ENCODE measurements at regions not wholly inside any gene's neighbourhood (a gene's known extent, or its start where the extent isn't known, plus 50 kb on each side); places are given as distances from the start of the nearest gene placed in this dataset.

GRCh38 chr5:27313549-27313948 is 275.2 kb upstream of the CDH9 start:
- no peak overlapping the region for H3K4me3 ChIP-seq (ENCODE audit: low read length in 3 of 3)
- no peak for TF ChIP-seq CTCF (IDR thresholded peaks at IDR 0.05; ENCODE audit: borderline replicate concordance, extremely low read depth, insufficient read depth)
- H3K27ac ChIP-seq (ENCODE audit: low read depth in 2 of 2, low read length in 2 of 2): no peak overlapping the region
- H3K9me3 ChIP-seq (ENCODE audit: control insufficient read depth in 2 of 3, insufficient read depth in 1 of 3, low read length in 3 of 3): no peaks in the 10 kb centered on the region
- H3K4me1 ChIP-seq (ENCODE audit: control insufficient read depth in 2 of 3, insufficient read depth in 2 of 3, low read depth in 1 of 3, low read length in 3 of 3): no peaks in the 10 kb centered on the region
- no peak for FAIRE-seq
- DNase-seq: no peak
- H3K27me3 ChIP-seq (ENCODE audit: control insufficient read depth, insufficient read depth, low read length): no peaks in the 10 kb centered on the region
- no peak overlapping the region for H3K9ac ChIP-seq (ENCODE audit: low read length in 3 of 3)
- intact Hi-C loops (cut with DNase I): no loop called here
- H3K36me3 ChIP-seq (ENCODE audit: control insufficient read depth in 2 of 3, insufficient read depth in 3 of 3, low read length in 3 of 3): no peaks in the 10 kb centered on the region

GRCh38 chr5:27312291-27312893 is 274.0 kb upstream of the CDH9 start:
- DNase-seq: no peak
- H3K27ac ChIP-seq (ENCODE audit: low read depth in 2 of 2, low read length in 2 of 2): no peak overlapping the region
- H3K4me3 ChIP-seq (ENCODE audit: low read length in 3 of 3): no peak overlapping the region
- no peaks in the 10 kb centered on the region for H3K9me3 ChIP-seq (ENCODE audit: control insufficient read depth in 2 of 3, insufficient read depth in 1 of 3, low read length in 3 of 3)
- no peak for FAIRE-seq
- intact Hi-C loops (cut with DNase I): no loop called here
- no peaks in the 10 kb centered on the region for H3K36me3 ChIP-seq (ENCODE audit: control insufficient read depth in 2 of 3, insufficient read depth in 3 of 3, low read length in 3 of 3)
- no peak overlapping the region for H3K9ac ChIP-seq (ENCODE audit: low read length in 3 of 3)
- H3K27me3 ChIP-seq (ENCODE audit: control insufficient read depth, insufficient read depth, low read length): no peaks in the 10 kb centered on the region
- no peak for TF ChIP-seq CTCF (IDR thresholded peaks at IDR 0.05; ENCODE audit: borderline replicate concordance, extremely low read depth, insufficient read depth)
- no peaks in the 10 kb centered on the region for H3K4me1 ChIP-seq (ENCODE audit: control insufficient read depth in 2 of 3, insufficient read depth in 2 of 3, low read depth in 1 of 3, low read length in 3 of 3)

- no peak for TF ChIP-seq CTCF (IDR thresholded peaks at IDR 0.05; ENCODE audit: borderline replicate concordance, extremely low read depth, insufficient read depth)
- Histone ChIP-seq H3K9ac (ENCODE audit: low read length in 3 of 3) (no peak overlapping the region), H3K27me3 (ENCODE audit: control insufficient read depth, insufficient read depth, low read length) (no peaks in the 10 kb centered on the region), H3K36me3 (ENCODE audit: control insufficient read depth in 2 of 3, insufficient read depth in 3 of 3, low read length in 3 of 3) (no peaks in the 10 kb centered on the region), H3K4me1 (ENCODE audit: control insufficient read depth in 2 of 3, insufficient read depth in 2 of 3, low read depth in 1 of 3, low read length in 3 of 3) (no peaks in the 10 kb centered on the region), H3K27ac (ENCODE audit: low read depth in 2 of 2, low read length in 2 of 2) (no peak overlapping the region), H3K4me3 (ENCODE audit: low read length in 3 of 3) (no peak overlapping the region), H3K9me3 (ENCODE audit: control insufficient read depth in 2 of 3, insufficient read depth in 1 of 3, low read length in 3 of 3) (no peaks in the 10 kb centered on the region)
- DNase-seq (no peak), FAIRE-seq (no peak)
- intact Hi-C loops (cut with DNase I): no loop called here
These were observed 273.2 kb upstream of the CDH9 start for GRCh38 chr5:27311544-27311943.

- H3K4me3 ChIP-seq (ENCODE audit: low read length in 3 of 3): no peak overlapping the region
- H3K9me3 ChIP-seq (ENCODE audit: control insufficient read depth in 2 of 3, insufficient read depth in 1 of 3, low read length in 3 of 3): no peaks in the 10 kb centered on the region
- no peak overlapping the region for H3K27ac ChIP-seq (ENCODE audit: low read depth in 2 of 2, low read length in 2 of 2)
- no peaks in the 10 kb centered on the region for H3K36me3 ChIP-seq (ENCODE audit: control insufficient read depth in 2 of 3, insufficient read depth in 3 of 3, low read length in 3 of 3)
- DNase-seq (no peak), FAIRE-seq (no peak)
- no peaks in the 10 kb centered on the region for H3K27me3 ChIP-seq (ENCODE audit: control insufficient read depth, insufficient read depth, low read length)
- no peak for TF ChIP-seq CTCF (IDR thresholded peaks at IDR 0.05; ENCODE audit: borderline replicate concordance, extremely low read depth, insufficient read depth)
- intact Hi-C loops (cut with DNase I): no loop called here
- H3K9ac ChIP-seq (ENCODE audit: low read length in 3 of 3): no peak overlapping the region
- H3K4me1 ChIP-seq (ENCODE audit: control insufficient read depth in 2 of 3, insufficient read depth in 2 of 3, low read depth in 1 of 3, low read length in 3 of 3): no peaks in the 10 kb centered on the region
These were observed 269.8 kb upstream of the CDH9 start for GRCh38 chr5:27308153-27308552.
